ENCODE measurements at regions not wholly inside any gene's neighbourhood (a gene's known extent, or its start where the extent isn't known, plus 50 kb on each side); places are given as distances from the start of the nearest gene placed in this dataset.

- ChIA-PET POLR2A (no interaction called here), CTCF (interaction anchor here (0.6 kb wide), 1 partner anchor 828 kb away, joined by 4 read pairs; no protein-coding TSS in a partner anchor)
- Mint-ChIP-seq H3K4me1 (ENCODE audit: insufficient read depth, unreplicated experiment) (no peaks in the 10 kb centered on the region), H3K36me3 (ENCODE audit: insufficient read depth, unreplicated experiment) (peaks cover 4% of the 10 kb centered on the region), H3K27me3 (ENCODE audit: insufficient read depth, unreplicated experiment) (peaks cover 30% of the 10 kb centered on the region), H3K9me3 (ENCODE audit: unreplicated experiment) (no peaks in the 10 kb centered on the region), H3K4me3 (ENCODE audit: unreplicated experiment) (no peak overlapping the region), H3K27ac (ENCODE audit: low read depth, unreplicated experiment) (no peak overlapping the region)
- no peak for TF ChIP-seq CTCF (IDR thresholded peaks at IDR 0.05; ENCODE audit: unreplicated experiment)
- intact Hi-C loops (cut with micrococcal nuclease) = no loop called here
- no peak for DNase-seq (ENCODE audit: unreplicated experiment)
- no TSS peak for BruUV-seq (replicated peaks)
Measured at GRCh38 chr1:4571263-4571662, 83.1 kb upstream of the AJAP1 start.

- ChIA-PET CTCF (interaction anchor here (0.7 kb wide), 2 partner anchors 863 to 1104 kb away, joined by 4 to 5 read pairs; no protein-coding TSS in a partner anchor), POLR2A (interaction anchor here (0.7 kb wide), 1 partner anchor 1293 kb away, joined by 4 read pairs; no protein-coding TSS in a partner anchor)
- Mint-ChIP-seq H3K9me3 (ENCODE audit: unreplicated experiment) (peaks cover 9% of the 10 kb centered on the region), H3K27me3 (ENCODE audit: insufficient read depth, unreplicated experiment) (peaks cover 30% of the 10 kb centered on the region), H3K27ac (ENCODE audit: low read depth, unreplicated experiment) (no peak overlapping the region), H3K36me3 (ENCODE audit: insufficient read depth, unreplicated experiment) (peaks cover 4% of the 10 kb centered on the region), H3K4me1 (ENCODE audit: insufficient read depth, unreplicated experiment) (no peaks in the 10 kb centered on the region), H3K4me3 (ENCODE audit: unreplicated experiment) (no peak overlapping the region)
- no peak for TF ChIP-seq CTCF (IDR thresholded peaks at IDR 0.05; ENCODE audit: unreplicated experiment)
- DNase-seq (ENCODE audit: unreplicated experiment) = no peak
- no TSS peak for BruUV-seq (replicated peaks)
- intact Hi-C loops (cut with micrococcal nuclease) = no loop called here
Measured at GRCh38 chr1:4573526-4573925, 80.9 kb upstream of the AJAP1 start.

- Mint-ChIP-seq H3K27ac (ENCODE audit: low read depth, unreplicated experiment) (no peak overlapping the region), H3K27me3 (ENCODE audit: insufficient read depth, unreplicated experiment) (peaks cover 35% of the 10 kb centered on the region), H3K36me3 (ENCODE audit: insufficient read depth, unreplicated experiment) (peaks cover 6% of the 10 kb centered on the region), H3K4me3 (ENCODE audit: unreplicated experiment) (no peak overlapping the region), H3K4me1 (ENCODE audit: insufficient read depth, unreplicated experiment) (no peaks in the 10 kb centered on the region), H3K9me3 (ENCODE audit: unreplicated experiment) (peaks cover 36% of the 10 kb centered on the region)
- DNase-seq (ENCODE audit: unreplicated experiment) = no peak
- ChIA-PET POLR2A (no interaction called here), CTCF (no interaction called here)
- intact Hi-C loops (cut with micrococcal nuclease) = no loop called here
- no TSS peak for BruUV-seq (replicated peaks)
- no peak for TF ChIP-seq CTCF (IDR thresholded peaks at IDR 0.05; ENCODE audit: unreplicated experiment)
Measured at GRCh38 chr1:4581807-4582206, 72.6 kb upstream of the AJAP1 start.

GRCh38 chr1:4584449-4584848 lies 70.0 kb upstream of the AJAP1 start:
- H3K9me3 Mint-ChIP-seq (ENCODE audit: unreplicated experiment) = peaks cover 23% of the 10 kb centered on the region
- no peak overlapping the region for H3K27ac Mint-ChIP-seq (ENCODE audit: low read depth, unreplicated experiment)
- no peaks in the 10 kb centered on the region for H3K4me1 Mint-ChIP-seq (ENCODE audit: insufficient read depth, unreplicated experiment)
- POLR2A ChIA-PET = no interaction called here
- no peak for TF ChIP-seq CTCF (IDR thresholded peaks at IDR 0.05; ENCODE audit: unreplicated experiment)
- CTCF ChIA-PET = no interaction called here
- H3K4me3 Mint-ChIP-seq (ENCODE audit: unreplicated experiment) = no peak overlapping the region
- peaks cover 6% of the 10 kb centered on the region for H3K36me3 Mint-ChIP-seq (ENCODE audit: insufficient read depth, unreplicated experiment)
- DNase-seq (ENCODE audit: unreplicated experiment) = no peak
- intact Hi-C loops (cut with micrococcal nuclease) = no loop called here
- BruUV-seq (replicated peaks) = no TSS peak
- peaks cover 36% of the 10 kb centered on the region for H3K27me3 Mint-ChIP-seq (ENCODE audit: insufficient read depth, unreplicated experiment)

Data from MCF 10A (cell line).